Chondrocyte (in vitro differentiated cells): ENCODE measurements at regions not wholly inside any gene's neighbourhood (a gene's known extent, or its start where the extent isn't known, plus 50 kb on each side); places are given as distances from the start of the nearest gene placed in this dataset.
"Not testable (repeated sequence)": the region's sequence is repeated elsewhere in the genome, so short reads cannot be mapped to it uniquely, and the experiment has no call there.

Source experiments
- DNase-seq: peaks from one replicate; pipeline ENCODE4 v3.0.0; 2021; ENCODE audit warnings: mixed read lengths, low spot score
- H3K27ac Mint-ChIP-seq: one replicate; pipeline ENCODE4 v1.8.0; 2021; ENCODE audit warnings: mild to moderate bottlenecking, moderate library complexity, mixed read lengths; ENCODE audit not compliant: unreplicated experiment
- H3K27me3 Mint-ChIP-seq: 2 replicates; pipeline ENCODE4 v1.8.0; 2021; ENCODE audit warnings: low read depth, mixed read lengths
- H3K36me3 Mint-ChIP-seq: 2 replicates; pipeline ENCODE4 v1.8.0; 2021; ENCODE audit warnings: low read depth, mixed read lengths
- H3K4me1 Mint-ChIP-seq: 2 replicates; pipeline ENCODE4 v1.8.0; 2021; ENCODE audit warnings: low read depth, mild to moderate bottlenecking, mixed read lengths
- H3K4me3 Mint-ChIP-seq: one replicate; pipeline ENCODE4 v1.8.0; 2021; ENCODE audit warnings: mild to moderate bottlenecking, moderate library complexity, mixed read lengths; ENCODE audit not compliant: unreplicated experiment
- H3K9me3 Mint-ChIP-seq: 2 replicates; pipeline ENCODE4 v1.8.0; 2021; ENCODE audit warnings: low read depth, mixed read lengths
- CTCF ChIP-seq: fragments of 200-600 bp; sonication (generic); IDR thresholded peaks from 2 replicates; pipeline ENCODE4 v1.5.0; 2021; ENCODE audit warnings: antibody characterized with exemption, mild to moderate bottlenecking, moderate library complexity

GRCh38 chr2:89825034-89825433 is 1133.6 kb downstream of the RPIA start:
- H3K4me1 Mint-ChIP-seq: no peaks in the 10 kb centered on the region
- H3K36me3 Mint-ChIP-seq: peaks cover 25% of the 10 kb centered on the region
- TF ChIP-seq CTCF: no peak
- H3K4me3 Mint-ChIP-seq: no peak overlapping the region
- no peak overlapping the region for H3K27ac Mint-ChIP-seq
- DNase-seq: no peak
- peaks cover 53% of the 10 kb centered on the region for H3K9me3 Mint-ChIP-seq
- H3K27me3 Mint-ChIP-seq: no peaks in the 10 kb centered on the region

- Mint-ChIP-seq H3K9me3 (peaks cover 53% of the 10 kb centered on the region), H3K36me3 (peaks cover 13% of the 10 kb centered on the region)
- not testable (repeated sequence) for H3K4me1 Mint-ChIP-seq
Measured at GRCh38 chr2:89826741-89827140, 1135.3 kb downstream of the RPIA start.

GRCh38 chr2:89827829-89828228 is 1136.4 kb downstream of the RPIA start:
- not testable (repeated sequence) for H3K4me1 Mint-ChIP-seq, H3K4me3 Mint-ChIP-seq, H3K27ac Mint-ChIP-seq, DNase-seq, H3K36me3 Mint-ChIP-seq, H3K27me3 Mint-ChIP-seq
- H3K9me3 Mint-ChIP-seq: peaks cover 50% of the 10 kb centered on the region

More at GRCh38 chr2:89826741-89827140, 1135.3 kb downstream of the RPIA start:
- H3K4me3 Mint-ChIP-seq, H3K27ac Mint-ChIP-seq, DNase-seq, H3K27me3 Mint-ChIP-seq: not testable (repeated sequence)

- not testable (repeated sequence) for H3K4me3 Mint-ChIP-seq, DNase-seq, H3K4me1 Mint-ChIP-seq, H3K27me3 Mint-ChIP-seq, H3K27ac Mint-ChIP-seq
- peaks cover 44% of the 10 kb centered on the region for H3K9me3 Mint-ChIP-seq
- peaks cover 11% of the 10 kb centered on the region for H3K36me3 Mint-ChIP-seq
Measured at GRCh38 chr2:89828416-89828815, 1136.9 kb downstream of the RPIA start.

GRCh38 chr2:89828961-89829631 is 1137.6 kb downstream of the RPIA start:
- Mint-ChIP-seq H3K9me3 (peaks cover 38% of the 10 kb centered on the region), H3K36me3 (peaks cover 11% of the 10 kb centered on the region)
- DNase-seq, H3K27ac Mint-ChIP-seq, H3K4me3 Mint-ChIP-seq, H3K4me1 Mint-ChIP-seq, H3K27me3 Mint-ChIP-seq: not testable (repeated sequence)

GRCh38 chr2:89829828-89830227 is 1138.4 kb downstream of the RPIA start:
- no peak overlapping the region for H3K4me3 Mint-ChIP-seq

GRCh38 chr2:89830341-89831218 is 1139.1 kb downstream of the RPIA start:
- Mint-ChIP-seq H3K9me3 (peaks cover 48% of the 10 kb centered on the region), H3K36me3 (peaks cover 11% of the 10 kb centered on the region)
- DNase-seq, H3K4me3 Mint-ChIP-seq, H3K27ac Mint-ChIP-seq, H3K27me3 Mint-ChIP-seq, H3K4me1 Mint-ChIP-seq: not testable (repeated sequence)

More at GRCh38 chr2:89829828-89830227, 1138.4 kb downstream of the RPIA start:
- peaks cover 11% of the 10 kb centered on the region for H3K36me3 Mint-ChIP-seq
- H3K27me3 Mint-ChIP-seq: no peaks in the 10 kb centered on the region
- H3K4me1 Mint-ChIP-seq: no peaks in the 10 kb centered on the region
- no peak for DNase-seq
- no peak for TF ChIP-seq CTCF
- H3K9me3 Mint-ChIP-seq: peaks cover 45% of the 10 kb centered on the region
- H3K27ac Mint-ChIP-seq: no peak overlapping the region
